Activated T-helper 17 cell treated with anti-CD3 and anti-CD28 coated beads, Interleukin-2, amount 50 U/mL, for 72 hours (primary cell): ENCODE measurements at regions not wholly inside any gene's neighbourhood (a gene's known extent, or its start where the extent isn't known, plus 50 kb on each side); places are given as distances from the start of the nearest gene placed in this dataset.

Experiments
- ATAC-seq: fragments of 150-1000 bp; cut with Tn5 transposase; replicated peaks from 2 replicates; pipeline ENCODE4 v1.10.0; 2021; ENCODE audit warnings: mild to moderate bottlenecking, moderate library complexity
- H3K27ac Mint-ChIP-seq: one replicate; pipeline ENCODE4 v1.8.0; 2022; ENCODE audit warnings: mixed read lengths
- H3K27me3 Mint-ChIP-seq: one replicate; pipeline ENCODE4 v1.8.0; 2022; ENCODE audit warnings: mixed read lengths
- H3K36me3 Mint-ChIP-seq: one replicate; pipeline ENCODE4 v1.8.0; 2022; ENCODE audit warnings: low read depth, mild to moderate bottlenecking, mixed read lengths
- H3K4me1 Mint-ChIP-seq: one replicate; pipeline ENCODE4 v1.8.0; 2022; ENCODE audit warnings: mixed read lengths
- H3K4me3 Mint-ChIP-seq: one replicate; pipeline ENCODE4 v1.8.0; 2022; ENCODE audit warnings: mild to moderate bottlenecking, mixed read lengths
- H3K9me3 Mint-ChIP-seq: one replicate; pipeline ENCODE4 v1.8.0; 2022; ENCODE audit warnings: mixed read lengths

GRCh38 chr7:10034843-10035556 lies 938.7 kb upstream of the PHF14 start:
- H3K27me3 Mint-ChIP-seq, result no peaks in the 10 kb centered on the region
- no peak for ATAC-seq
- no peaks in the 10 kb centered on the region for H3K36me3 Mint-ChIP-seq
- H3K9me3 Mint-ChIP-seq, result peaks cover 8% of the 10 kb centered on the region
- H3K27ac Mint-ChIP-seq, result no peak overlapping the region
- H3K4me3 Mint-ChIP-seq, result no peak overlapping the region
- no peaks in the 10 kb centered on the region for H3K4me1 Mint-ChIP-seq

GRCh38 chr7:10036693-10037092 lies 937.0 kb upstream of the PHF14 start:
- H3K4me3 Mint-ChIP-seq, result no peak overlapping the region
- no peaks in the 10 kb centered on the region for H3K4me1 Mint-ChIP-seq
- H3K9me3 Mint-ChIP-seq, result peaks cover 8% of the 10 kb centered on the region
- no peak for ATAC-seq
- H3K36me3 Mint-ChIP-seq, result no peaks in the 10 kb centered on the region
- H3K27me3 Mint-ChIP-seq, result no peaks in the 10 kb centered on the region
- H3K27ac Mint-ChIP-seq, result no peak overlapping the region

GRCh38 chr7:10038351-10038750 lies 935.3 kb upstream of the PHF14 start:
- no peaks in the 10 kb centered on the region for H3K36me3 Mint-ChIP-seq
- H3K27ac Mint-ChIP-seq, result no peak overlapping the region
- H3K9me3 Mint-ChIP-seq, result peaks cover 4% of the 10 kb centered on the region
- no peak for ATAC-seq
- no peaks in the 10 kb centered on the region for H3K27me3 Mint-ChIP-seq
- H3K4me3 Mint-ChIP-seq, result no peak overlapping the region
- H3K4me1 Mint-ChIP-seq, result no peaks in the 10 kb centered on the region

GRCh38 chr7:10040674-10041073 lies 933.0 kb upstream of the PHF14 start:
- no peak overlapping the region for H3K4me3 Mint-ChIP-seq
- H3K36me3 Mint-ChIP-seq, result no peaks in the 10 kb centered on the region
- H3K27ac Mint-ChIP-seq, result no peak overlapping the region

GRCh38 chr7:10070899-10071298 lies 902.8 kb upstream of the PHF14 start:
- Mint-ChIP-seq H3K27ac (no peak overlapping the region), H3K9me3 (peaks cover 5% of the 10 kb centered on the region), H3K27me3 (no peaks in the 10 kb centered on the region), H3K4me3 (no peak overlapping the region), H3K36me3 (no peaks in the 10 kb centered on the region), H3K4me1 (no peaks in the 10 kb centered on the region)
- no peak for ATAC-seq

More at GRCh38 chr7:10040674-10041073, 933.0 kb upstream of the PHF14 start:
- no peak for ATAC-seq
- Mint-ChIP-seq H3K4me1 (no peaks in the 10 kb centered on the region), H3K27me3 (no peaks in the 10 kb centered on the region), H3K9me3 (peaks cover 4% of the 10 kb centered on the region)

GRCh38 chr7:10075866-10076265 lies 897.8 kb upstream of the PHF14 start:
- ATAC-seq, result no peak
- H3K4me3 Mint-ChIP-seq, result no peak overlapping the region
- H3K27me3 Mint-ChIP-seq, result no peaks in the 10 kb centered on the region
- no peak overlapping the region for H3K27ac Mint-ChIP-seq
- H3K36me3 Mint-ChIP-seq, result no peaks in the 10 kb centered on the region
- peaks cover 9% of the 10 kb centered on the region for H3K9me3 Mint-ChIP-seq
- no peaks in the 10 kb centered on the region for H3K4me1 Mint-ChIP-seq

- Mint-ChIP-seq H3K27me3 (no peaks in the 10 kb centered on the region), H3K36me3 (no peaks in the 10 kb centered on the region), H3K4me3 (no peak overlapping the region), H3K4me1 (no peaks in the 10 kb centered on the region), H3K27ac (no peak overlapping the region), H3K9me3 (peaks cover 9% of the 10 kb centered on the region)
- ATAC-seq, result no peak
These were observed 896.9 kb upstream of the PHF14 start for GRCh38 chr7:10076660-10077300.

GRCh38 chr7:10079572-10079971 lies 894.1 kb upstream of the PHF14 start:
- Mint-ChIP-seq H3K9me3 (peaks cover 14% of the 10 kb centered on the region), H3K4me1 (no peaks in the 10 kb centered on the region), H3K27me3 (no peaks in the 10 kb centered on the region), H3K36me3 (no peaks in the 10 kb centered on the region), H3K4me3 (no peak overlapping the region), H3K27ac (no peak overlapping the region)
- ATAC-seq, result no peak

- H3K27me3 Mint-ChIP-seq, result no peaks in the 10 kb centered on the region
- no peak for ATAC-seq
- H3K9me3 Mint-ChIP-seq, result peaks cover 12% of the 10 kb centered on the region
- no peak overlapping the region for H3K27ac Mint-ChIP-seq
- no peaks in the 10 kb centered on the region for H3K36me3 Mint-ChIP-seq
- no peaks in the 10 kb centered on the region for H3K4me1 Mint-ChIP-seq
- H3K4me3 Mint-ChIP-seq, result no peak overlapping the region
These were observed 890.8 kb upstream of the PHF14 start for GRCh38 chr7:10082896-10083295.

GRCh38 chr7:10083766-10084165 lies 889.9 kb upstream of the PHF14 start:
- no peak overlapping the region for H3K4me3 Mint-ChIP-seq
- no peaks in the 10 kb centered on the region for H3K36me3 Mint-ChIP-seq
- ATAC-seq, result no peak
- no peak overlapping the region for H3K27ac Mint-ChIP-seq
- no peaks in the 10 kb centered on the region for H3K27me3 Mint-ChIP-seq
- peaks cover 12% of the 10 kb centered on the region for H3K9me3 Mint-ChIP-seq
- H3K4me1 Mint-ChIP-seq, result no peaks in the 10 kb centered on the region

GRCh38 chr7:10085231-10085630 lies 888.4 kb upstream of the PHF14 start:
- H3K4me1 Mint-ChIP-seq, result no peaks in the 10 kb centered on the region
- H3K36me3 Mint-ChIP-seq, result no peaks in the 10 kb centered on the region
- no peak for ATAC-seq
- no peak overlapping the region for H3K4me3 Mint-ChIP-seq
- H3K27ac Mint-ChIP-seq, result no peak overlapping the region
- peaks cover 12% of the 10 kb centered on the region for H3K9me3 Mint-ChIP-seq
- H3K27me3 Mint-ChIP-seq, result no peaks in the 10 kb centered on the region

- Mint-ChIP-seq H3K36me3 (no peaks in the 10 kb centered on the region), H3K27me3 (no peaks in the 10 kb centered on the region), H3K27ac (no peak overlapping the region), H3K4me3 (no peak overlapping the region), H3K9me3 (peaks cover 8% of the 10 kb centered on the region), H3K4me1 (no peaks in the 10 kb centered on the region)
- no peak for ATAC-seq
These were observed 873.1 kb upstream of the PHF14 start for GRCh38 chr7:10100572-10100971.

- Mint-ChIP-seq H3K4me3 (no peak overlapping the region), H3K27me3 (no peaks in the 10 kb centered on the region), H3K27ac (no peak overlapping the region), H3K36me3 (no peaks in the 10 kb centered on the region), H3K9me3 (peaks cover 8% of the 10 kb centered on the region), H3K4me1 (no peaks in the 10 kb centered on the region)
- ATAC-seq, result no peak
These were observed 872.3 kb upstream of the PHF14 start for GRCh38 chr7:10101351-10101750.

GRCh38 chr7:10104292-10104691 lies 869.4 kb upstream of the PHF14 start:
- H3K9me3 Mint-ChIP-seq, result peaks cover 15% of the 10 kb centered on the region
- no peaks in the 10 kb centered on the region for H3K4me1 Mint-ChIP-seq
- no peaks in the 10 kb centered on the region for H3K36me3 Mint-ChIP-seq
- ATAC-seq, result no peak
- H3K4me3 Mint-ChIP-seq, result no peak overlapping the region
- H3K27ac Mint-ChIP-seq, result no peak overlapping the region
- no peaks in the 10 kb centered on the region for H3K27me3 Mint-ChIP-seq

GRCh38 chr7:10106609-10107008 lies 867.1 kb upstream of the PHF14 start:
- Mint-ChIP-seq H3K4me1 (no peaks in the 10 kb centered on the region), H3K27ac (no peak overlapping the region), H3K4me3 (no peak overlapping the region), H3K36me3 (no peaks in the 10 kb centered on the region), H3K9me3 (peaks cover 13% of the 10 kb centered on the region), H3K27me3 (no peaks in the 10 kb centered on the region)
- no peak for ATAC-seq
